Lower leg skin (tissue), 3 donors: ENCODE measurements at regions not wholly inside any gene's neighbourhood (a gene's known extent, or its start where the extent isn't known, plus 50 kb on each side); places are given as distances from the start of the nearest gene placed in this dataset.

ENCODE experiments used
- CTCF ChIP-seq, 3 donors: fragments of 450-650 bp; IDR thresholded peaks; one replicate each; pipeline ENCODE4 v1.5.1; 2016; ENCODE audit warnings: antibody characterized with exemption in 3 of 3, mild to moderate bottlenecking in 3 of 3, moderate library complexity in 2 of 3
- POLR2A ChIP-seq, 2 donors: fragments of 450-650 bp; IDR thresholded peaks; one replicate each; pipeline ENCODE4 v1.6.1; 2016 to 2017; ENCODE audit warnings: antibody characterized with exemption in 2 of 2, mild to moderate bottlenecking in 1 of 2, moderate library complexity in 1 of 2

- TF ChIP-seq CTCF (IDR thresholded peaks at IDR 0.05) (no peak), POLR2A (IDR thresholded peaks at IDR 0.05) (no peak)
Measured at GRCh38 chr2:9773903-9774239, 69.4 kb upstream of the TAF1B start.
